ENCODE measurements at regions not wholly inside any gene's neighbourhood (a gene's known extent, or its start where the extent isn't known, plus 50 kb on each side); places are given as distances from the start of the nearest gene placed in this dataset.

GRCh38 chr6:19753826-19754225, 83.3 kb upstream of the ID4 start:
- no peak overlapping the region for H3K9ac ChIP-seq (ENCODE audit: low read length)
- no peaks in the 10 kb centered on the region for H3K36me3 ChIP-seq (ENCODE audit: control insufficient read depth, insufficient read depth, low read length)
- H3K4me3 ChIP-seq (ENCODE audit: low read length) = no peak overlapping the region
- H3K27me3 ChIP-seq (ENCODE audit: control insufficient read depth, insufficient read depth, low read length) = no peaks in the 10 kb centered on the region
- no peaks in the 10 kb centered on the region for H3K9me3 ChIP-seq (ENCODE audit: control insufficient read depth, low read length)
- no peaks in the 10 kb centered on the region for H3K4me1 ChIP-seq (ENCODE audit: control insufficient read depth, insufficient read depth, low read length)

GRCh38 chr6:19754686-19755085, 82.5 kb upstream of the ID4 start:
- Histone ChIP-seq H3K4me3 (ENCODE audit: low read length) (no peak overlapping the region), H3K36me3 (ENCODE audit: control insufficient read depth, insufficient read depth, low read length) (no peaks in the 10 kb centered on the region), H3K27me3 (ENCODE audit: control insufficient read depth, insufficient read depth, low read length) (no peaks in the 10 kb centered on the region), H3K4me1 (ENCODE audit: control insufficient read depth, insufficient read depth, low read length) (no peaks in the 10 kb centered on the region), H3K9ac (ENCODE audit: low read length) (no peak overlapping the region), H3K9me3 (ENCODE audit: control insufficient read depth, low read length) (no peaks in the 10 kb centered on the region)

GRCh38 chr6:19755181-19755580, 82.0 kb upstream of the ID4 start:
- no peak overlapping the region for H3K9ac ChIP-seq (ENCODE audit: low read length)
- no peak overlapping the region for H3K4me3 ChIP-seq (ENCODE audit: low read length)
- no peaks in the 10 kb centered on the region for H3K9me3 ChIP-seq (ENCODE audit: control insufficient read depth, low read length)
- no peaks in the 10 kb centered on the region for H3K36me3 ChIP-seq (ENCODE audit: control insufficient read depth, insufficient read depth, low read length)
- no peaks in the 10 kb centered on the region for H3K4me1 ChIP-seq (ENCODE audit: control insufficient read depth, insufficient read depth, low read length)
- no peaks in the 10 kb centered on the region for H3K27me3 ChIP-seq (ENCODE audit: control insufficient read depth, insufficient read depth, low read length)

- no peaks in the 10 kb centered on the region for H3K27me3 ChIP-seq (ENCODE audit: control insufficient read depth, insufficient read depth, low read length)
- no peak overlapping the region for H3K4me3 ChIP-seq (ENCODE audit: low read length)
- H3K4me1 ChIP-seq (ENCODE audit: control insufficient read depth, insufficient read depth, low read length) = no peaks in the 10 kb centered on the region
- H3K9me3 ChIP-seq (ENCODE audit: control insufficient read depth, low read length) = no peaks in the 10 kb centered on the region
- no peak overlapping the region for H3K9ac ChIP-seq (ENCODE audit: low read length)
- H3K36me3 ChIP-seq (ENCODE audit: control insufficient read depth, insufficient read depth, low read length) = no peaks in the 10 kb centered on the region
Measured at GRCh38 chr6:19757036-19757435, 80.1 kb upstream of the ID4 start.

- Histone ChIP-seq H3K36me3 (ENCODE audit: control insufficient read depth, insufficient read depth, low read length) (no peaks in the 10 kb centered on the region), H3K9ac (ENCODE audit: low read length) (no peak overlapping the region), H3K4me1 (ENCODE audit: control insufficient read depth, insufficient read depth, low read length) (no peaks in the 10 kb centered on the region), H3K4me3 (ENCODE audit: low read length) (no peak overlapping the region), H3K27me3 (ENCODE audit: control insufficient read depth, insufficient read depth, low read length) (no peaks in the 10 kb centered on the region), H3K9me3 (ENCODE audit: control insufficient read depth, low read length) (no peaks in the 10 kb centered on the region)
Measured at GRCh38 chr6:19759117-19759880, 77.9 kb upstream of the ID4 start.

GRCh38 chr6:19761121-19761520, 76.0 kb upstream of the ID4 start:
- Histone ChIP-seq H3K36me3 (ENCODE audit: control insufficient read depth, insufficient read depth, low read length) (no peaks in the 10 kb centered on the region), H3K27me3 (ENCODE audit: control insufficient read depth, insufficient read depth, low read length) (no peaks in the 10 kb centered on the region), H3K4me3 (ENCODE audit: low read length) (no peak overlapping the region), H3K4me1 (ENCODE audit: control insufficient read depth, insufficient read depth, low read length) (no peaks in the 10 kb centered on the region), H3K9me3 (ENCODE audit: control insufficient read depth, low read length) (no peaks in the 10 kb centered on the region), H3K9ac (ENCODE audit: low read length) (no peak overlapping the region)

GRCh38 chr6:19771753-19772336, 65.3 kb upstream of the ID4 start:
- Histone ChIP-seq H3K4me3 (ENCODE audit: low read length) (no peak overlapping the region), H3K9me3 (ENCODE audit: control insufficient read depth, low read length) (no peaks in the 10 kb centered on the region), H3K36me3 (ENCODE audit: control insufficient read depth, insufficient read depth, low read length) (no peaks in the 10 kb centered on the region), H3K9ac (ENCODE audit: low read length) (no peak overlapping the region), H3K27me3 (ENCODE audit: control insufficient read depth, insufficient read depth, low read length) (no peaks in the 10 kb centered on the region), H3K4me1 (ENCODE audit: control insufficient read depth, insufficient read depth, low read length) (no peaks in the 10 kb centered on the region)

- H3K36me3 ChIP-seq (ENCODE audit: control insufficient read depth, insufficient read depth, low read length) = no peaks in the 10 kb centered on the region
- no peaks in the 10 kb centered on the region for H3K9me3 ChIP-seq (ENCODE audit: control insufficient read depth, low read length)
- no peak overlapping the region for H3K4me3 ChIP-seq (ENCODE audit: low read length)
- no peaks in the 10 kb centered on the region for H3K4me1 ChIP-seq (ENCODE audit: control insufficient read depth, insufficient read depth, low read length)
- H3K9ac ChIP-seq (ENCODE audit: low read length) = no peak overlapping the region
- no peaks in the 10 kb centered on the region for H3K27me3 ChIP-seq (ENCODE audit: control insufficient read depth, insufficient read depth, low read length)
Measured at GRCh38 chr6:19772891-19773290, 64.3 kb upstream of the ID4 start.

GRCh38 chr6:19781269-19781668, 55.9 kb upstream of the ID4 start:
- Histone ChIP-seq H3K4me3 (ENCODE audit: low read length) (no peak overlapping the region), H3K4me1 (ENCODE audit: control insufficient read depth, insufficient read depth, low read length) (no peaks in the 10 kb centered on the region), H3K36me3 (ENCODE audit: control insufficient read depth, insufficient read depth, low read length) (no peaks in the 10 kb centered on the region), H3K9me3 (ENCODE audit: control insufficient read depth, low read length) (no peaks in the 10 kb centered on the region), H3K9ac (ENCODE audit: low read length) (no peak overlapping the region), H3K27me3 (ENCODE audit: control insufficient read depth, insufficient read depth, low read length) (no peaks in the 10 kb centered on the region)

- H3K4me1 ChIP-seq (ENCODE audit: control insufficient read depth, insufficient read depth, low read length) = no peaks in the 10 kb centered on the region
- no peaks in the 10 kb centered on the region for H3K9me3 ChIP-seq (ENCODE audit: control insufficient read depth, low read length)
- H3K9ac ChIP-seq (ENCODE audit: low read length) = no peak overlapping the region
- H3K36me3 ChIP-seq (ENCODE audit: control insufficient read depth, insufficient read depth, low read length) = no peaks in the 10 kb centered on the region
- no peak overlapping the region for H3K4me3 ChIP-seq (ENCODE audit: low read length)
- H3K27me3 ChIP-seq (ENCODE audit: control insufficient read depth, insufficient read depth, low read length) = no peaks in the 10 kb centered on the region
Measured at GRCh38 chr6:19782588-19782987, 54.6 kb upstream of the ID4 start.

Data from mucosa of stomach (tissue), 1 donor.